Stomach (tissue), 8 donors: ENCODE measurements at regions not wholly inside any gene's neighbourhood (a gene's known extent, or its start where the extent isn't known, plus 50 kb on each side); places are given as distances from the start of the nearest gene placed in this dataset.

ENCODE experiments used
- DNase-seq, 2 donors: peaks; one replicate each; pipeline versions ENCODE4 v3.0.0 to v3.0.0-alpha.2; 2013 to 2019
- H3K27ac ChIP-seq, 5 donors: fragments of 200-600 bp in 4 of 5; sonication (generic) in 4 of 5; one replicate each; pipeline ENCODE4 v1.5.1; 2013 to 2019; ENCODE audit warnings: mild to moderate bottlenecking in 1 of 5, moderate library complexity in 1 of 5
- H3K27me3 ChIP-seq, 3 donors: fragments of 200-600 bp; sonication (generic); one replicate each; pipeline ENCODE4 v1.5.1; 2017 to 2019; ENCODE audit warnings: mixed run types in 1 of 3
- H3K36me3 ChIP-seq, 4 donors: fragments of 200-600 bp; sonication (generic); 1 replicate in 3 of 4; 2 replicates in 1 of 4; pipeline ENCODE4 v1.5.1; 2016 to 2019
- H3K4me1 ChIP-seq, 4 donors: fragments of 200-600 bp; sonication (generic); one replicate each; pipeline ENCODE4 v1.5.1; 2016 to 2019
- H3K4me3 ChIP-seq, 4 donors: fragments of 200-600 bp; sonication (generic) in 3 of 4; one replicate each; pipeline ENCODE4 v1.5.1; 2016 to 2019; ENCODE audit warnings: mild to moderate bottlenecking in 1 of 4
- H3K9me3 ChIP-seq, 4 donors: fragments of 200-600 bp; sonication (generic); one replicate each; pipeline ENCODE4 v1.5.1; 2016 to 2019
- CTCF ChIP-seq, 7 experiments: fragments of 450-650 bp in 4 of 7; fragments of 200-600 bp in 3 of 7; sonication (generic) in 3 of 7; IDR thresholded peaks; one replicate each; pipeline ENCODE4 v1.5.1; 2016 to 2019; ENCODE audit warnings: antibody characterized with exemption in 7 of 7, control low read depth in 2 of 7, mild to moderate bottlenecking in 1 of 7
- EP300 ChIP-seq: sonication (generic); formaldehyde crosslinking; IDR thresholded peaks from one replicate; pipeline ENCODE4 v1.6.1; 2017; ENCODE audit warnings: antibody characterized with exemption
- POLR2A ChIP-seq, 4 donors: fragments of 450-650 bp; IDR thresholded peaks; one replicate each; pipeline ENCODE4 v1.6.1; 2016; ENCODE audit warnings: antibody characterized with exemption in 4 of 4, control low read depth in 2 of 4, mild to moderate bottlenecking in 1 of 4, moderate library complexity in 1 of 4
- POLR2AphosphoS5 ChIP-seq, 3 donors: sonication (generic); formaldehyde crosslinking; IDR thresholded peaks; one replicate each; pipeline ENCODE4 v1.6.1; 2016; ENCODE audit warnings: antibody characterized with exemption in 3 of 3
- WGBS, 5 donors: extraction: QIAGEN DNeasy Blood & Tissue Kit in 3 of 5; methylation state at CpG; one replicate each; pipeline versions ENCODE4 v1.1.5 to v1.1.7; 2013 to 2018; 5-methylcytosine and 5-hydroxymethylcytosine counted together
- intact Hi-C: fragments of 100-400 bp; cut with DNase I; formaldehyde crosslinking; loops from one replicate; pipeline ENCODE4 v1.15.1; 2023; ENCODE audit warnings: low total_unique reads
- donor health status: healthy with polysubstance abuse.
- donor health status: Bipolar disorder and iron deficiency.
- donor health status: healthy.

DNA sequence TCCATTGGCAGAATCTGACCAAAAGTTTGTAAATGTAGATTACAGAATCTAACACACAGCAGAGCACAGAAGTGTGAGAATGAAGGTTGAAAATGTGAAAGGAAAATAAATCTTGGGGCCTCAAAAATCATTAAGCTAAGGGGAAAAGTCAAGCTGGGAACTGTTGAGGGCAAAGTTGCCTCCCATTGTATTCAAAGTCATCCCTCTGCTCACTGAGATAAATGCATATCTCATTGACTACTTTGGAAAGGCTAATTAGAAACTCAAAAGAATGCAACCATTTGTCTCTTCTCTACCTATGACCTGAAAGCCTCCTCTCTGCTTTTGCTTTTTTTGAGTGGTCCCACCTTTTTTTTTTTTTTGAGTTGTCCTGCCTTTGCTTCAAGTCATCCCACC is 97.4 kb upstream of the ATF7IP start:
- TF ChIP-seq POLR2A (IDR thresholded peaks at IDR 0.05), result no peak
- TF ChIP-seq CTCF (IDR thresholded peaks at IDR 0.05), result no peak
- no peak for TF ChIP-seq EP300
- no peak for TF ChIP-seq POLR2AphosphoS5 (IDR thresholded peaks at IDR 0.05)
- Histone ChIP-seq H3K4me1 (peaks cover 0 to 6% (median 2%) of the 10 kb centered on the region in 4 donors), H3K27ac (no peak overlapping the region), H3K4me3 (no peak overlapping the region), H3K36me3 (no peaks in the 10 kb centered on the region), H3K27me3 (no peaks in the 10 kb centered on the region), H3K9me3 (peaks cover 0 to 21% (median 7%) of the 10 kb centered on the region in 4 donors)
- intact Hi-C loops, result loop anchor here (10.0 kb wide), 1 partner anchor 87 kb away; no protein-coding TSS in a partner anchor
- no peak for DNase-seq

DNA sequence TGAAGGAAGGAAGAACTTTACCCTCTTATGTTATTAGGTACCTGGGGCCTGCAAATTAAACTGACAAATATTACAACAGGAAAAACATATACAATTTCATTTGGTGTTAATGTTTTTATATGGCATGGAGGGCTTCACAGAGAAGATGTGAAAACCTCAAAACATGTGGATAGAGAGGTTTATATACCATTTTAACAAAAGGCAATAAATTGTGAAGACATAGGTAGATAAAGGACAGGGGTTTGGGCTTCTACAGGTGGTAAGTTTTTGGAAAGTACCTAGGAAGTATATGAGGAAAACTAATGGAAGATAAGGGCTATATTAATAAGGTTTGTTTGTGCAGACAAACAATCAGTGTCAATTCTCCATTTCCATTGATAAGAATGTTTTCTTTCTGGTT is 95.1 kb upstream of the ATF7IP start:
- Histone ChIP-seq H3K27me3 (no peaks in the 10 kb centered on the region), H3K4me3 (no peak overlapping the region), H3K9me3 (peaks cover 0 to 12% (median 7%) of the 10 kb centered on the region in 4 donors), H3K36me3 (no peaks in the 10 kb centered on the region), H3K4me1 (peaks cover 0 to 12% (median 6%) of the 10 kb centered on the region in 4 donors), H3K27ac (no peak overlapping the region)
- intact Hi-C loops, result no loop called here
- DNase-seq, result no peak
- TF ChIP-seq EP300 (no peak), POLR2A (IDR thresholded peaks at IDR 0.05) (no peak), CTCF (IDR thresholded peaks at IDR 0.05) (no peak), POLR2AphosphoS5 (IDR thresholded peaks at IDR 0.05) (no peak)

DNA sequence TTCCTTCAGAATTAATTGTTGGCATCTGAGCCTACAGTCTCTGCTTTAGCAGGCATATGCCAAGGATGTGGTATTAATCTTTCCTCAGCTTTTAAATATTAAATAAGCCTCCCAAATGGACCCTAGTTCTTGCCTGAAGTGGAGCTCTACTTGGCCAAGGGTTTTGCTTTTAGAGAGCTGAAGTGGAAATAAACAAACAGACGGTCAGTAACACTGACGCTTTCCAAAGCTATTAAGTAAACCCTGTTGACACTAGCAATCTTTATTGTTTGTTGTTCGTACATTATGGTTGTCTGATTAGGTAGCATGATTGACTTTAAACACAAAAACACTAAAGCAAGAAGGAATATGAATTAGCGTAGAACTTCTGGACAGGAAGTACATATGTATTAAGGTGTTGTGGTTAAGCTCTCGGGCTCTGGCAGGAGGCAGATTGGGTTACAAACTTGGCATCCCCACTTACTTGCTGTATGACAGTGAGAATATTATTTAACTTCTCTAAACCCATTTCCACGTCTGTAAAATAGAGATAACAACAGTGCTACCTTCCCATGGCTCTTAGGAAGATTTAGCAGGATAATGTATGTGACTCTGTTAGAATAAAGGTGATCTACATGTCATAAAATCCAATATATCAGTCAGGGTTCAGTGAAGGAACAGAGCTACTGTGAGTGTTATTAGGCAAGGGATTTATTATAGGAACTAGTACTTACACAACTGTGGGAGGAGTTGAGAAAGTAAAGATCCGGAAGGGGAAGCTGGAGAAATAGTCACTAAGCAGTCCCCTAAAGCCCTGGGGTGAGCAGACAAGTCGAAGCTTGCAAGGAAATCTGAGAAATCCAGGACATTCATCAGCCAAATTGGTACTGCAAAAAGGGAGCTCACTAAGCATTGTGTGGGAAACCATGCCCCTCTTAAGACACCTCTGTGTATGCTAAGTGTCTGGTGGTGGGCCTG is 92.2 kb upstream of the ATF7IP start:
- Histone ChIP-seq H3K4me1 (peaks cover 0 to 12% (median 6%) of the 10 kb centered on the region in 4 donors), H3K9me3 (peaks cover 0 to 12% (median 7%) of the 10 kb centered on the region in 4 donors), H3K4me3 (no peak overlapping the region), H3K36me3 (no peaks in the 10 kb centered on the region), H3K27me3 (no peaks in the 10 kb centered on the region), H3K27ac (peak overlapping the region in 4 of 5 donors; percentile 24 to 69 (median 40))
- TF ChIP-seq EP300 (no peak), POLR2A (IDR thresholded peaks at IDR 0.05) (no peak), CTCF (IDR thresholded peaks at IDR 0.05) (no peak), POLR2AphosphoS5 (IDR thresholded peaks at IDR 0.05) (no peak)
- no peak for DNase-seq
- WGBS, 5 donors, result 26 to 37% (median 30%) methylated on average over 8 of the region's 8 CpGs
- intact Hi-C loops, result no loop called here

DNA sequence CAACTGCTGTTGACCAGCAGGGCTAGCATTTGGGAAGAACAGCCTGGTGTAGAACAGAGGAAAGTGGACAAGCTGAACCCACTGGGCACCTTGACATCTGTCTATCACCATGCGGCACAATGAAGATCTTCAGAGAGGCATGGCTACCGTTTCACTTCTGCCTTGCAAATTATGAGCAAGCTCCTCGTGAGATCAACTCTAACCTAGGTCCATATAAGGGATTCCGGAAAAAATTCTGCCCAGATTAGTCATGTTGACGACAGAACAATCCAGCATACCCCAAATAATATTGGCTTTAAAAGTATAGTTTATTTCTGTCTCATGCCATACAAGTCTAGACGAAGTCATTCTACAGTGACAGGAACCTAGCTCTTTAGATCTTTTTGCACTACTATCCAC is 91.6 kb upstream of the ATF7IP start:
- H3K4me3 ChIP-seq, result no peak overlapping the region
- H3K9me3 ChIP-seq, result peaks cover 0 to 12% (median 7%) of the 10 kb centered on the region in 4 donors
- intact Hi-C loops, result no loop called here
- WGBS, 5 donors, result 81 to 91% (median 88%) methylated on average over 6 of the region's 6 CpGs
- H3K36me3 ChIP-seq, result no peaks in the 10 kb centered on the region
- DNase-seq, result no peak
- no peaks in the 10 kb centered on the region for H3K27me3 ChIP-seq
- H3K4me1 ChIP-seq, result peaks cover 0 to 12% (median 6%) of the 10 kb centered on the region in 4 donors
- peak overlapping the region in 4 of 5 donors; percentile 24 to 69 (median 40) for H3K27ac ChIP-seq
- TF ChIP-seq POLR2AphosphoS5 (IDR thresholded peaks at IDR 0.05) (no peak), EP300 (no peak), POLR2A (IDR thresholded peaks at IDR 0.05) (no peak), CTCF (IDR thresholded peaks at IDR 0.05) (no peak)
